ENCODE measurements at regions not wholly inside any gene's neighbourhood (a gene's known extent, or its start where the extent isn't known, plus 50 kb on each side); places are given as distances from the start of the nearest gene placed in this dataset.
"Not testable (repeated sequence)": the region's sequence is repeated elsewhere in the genome, so short reads cannot be mapped to it uniquely, and the experiment has no call there.

DNA sequence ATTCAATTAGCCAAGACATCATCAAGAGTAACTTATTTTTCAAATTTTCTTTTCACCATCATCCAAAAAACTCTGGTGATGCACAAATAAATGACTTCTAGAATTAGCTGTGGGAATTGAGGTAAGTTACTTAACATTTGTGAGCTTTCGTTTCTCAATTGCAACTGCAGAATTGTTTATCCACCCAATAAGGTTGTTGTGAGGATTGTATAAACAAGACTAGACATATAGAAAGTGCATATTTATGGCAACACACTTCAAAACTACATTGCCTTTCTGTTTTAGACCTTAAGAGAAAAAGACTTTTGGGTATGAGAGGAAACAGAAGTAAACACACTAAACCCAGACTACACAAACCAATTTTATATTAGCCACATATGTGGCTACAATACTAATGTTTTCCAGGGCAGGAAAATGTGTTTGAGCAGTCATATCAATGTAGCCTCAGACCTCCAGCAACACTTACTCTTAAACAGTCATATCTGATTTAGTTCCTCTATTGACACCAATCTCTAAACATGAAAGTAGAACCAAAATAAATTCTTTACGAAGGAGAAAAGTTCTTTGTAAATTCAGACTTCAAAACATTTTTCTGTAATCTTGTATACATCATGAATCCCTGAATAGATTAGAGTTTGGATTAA, 488.0 kb upstream of the CYLC2 start:
- DNase-seq (ENCODE audit: low read depth, low spot score) = no peak

DNA sequence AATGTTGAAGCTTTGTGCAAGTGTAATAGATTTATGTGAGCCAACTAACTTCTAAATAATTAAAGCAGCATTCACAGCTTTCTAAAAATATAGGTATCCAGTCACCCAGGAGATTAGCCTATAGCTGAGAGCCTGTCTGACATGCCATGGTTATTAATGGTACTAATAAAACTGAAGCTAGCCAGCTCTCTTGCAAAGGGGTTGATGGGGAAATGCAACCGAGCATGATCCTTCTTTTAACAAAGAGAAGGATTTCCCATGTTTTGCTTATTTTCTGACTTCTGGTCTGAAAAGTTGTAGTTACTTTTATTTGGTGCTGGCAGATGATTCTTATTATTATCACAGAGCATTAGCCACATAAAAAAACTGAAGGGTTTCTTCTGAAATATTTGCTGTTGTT, 488.7 kb upstream of the CYLC2 start:
- DNase-seq (ENCODE audit: low read depth, low spot score) = no peak

DNA sequence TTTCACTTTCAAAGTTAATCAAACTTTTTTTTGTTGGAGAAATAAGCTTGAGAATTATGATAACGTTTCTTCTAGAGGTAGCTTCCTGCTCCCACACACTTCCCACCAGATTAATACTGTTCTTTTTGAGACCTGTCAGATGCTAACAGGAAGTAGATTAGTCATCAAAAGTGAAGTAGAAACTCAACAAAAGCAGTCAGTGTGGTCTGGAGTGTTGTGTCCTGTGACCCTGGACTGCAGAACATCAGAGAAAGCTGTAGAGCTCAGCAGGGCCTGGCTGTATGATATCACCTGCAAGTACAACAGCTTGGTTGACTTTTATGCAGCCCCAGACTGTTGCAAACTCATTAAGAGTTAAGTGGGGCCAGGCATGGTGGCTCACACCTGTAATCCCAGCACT, 495.7 kb upstream of the CYLC2 start:
- no peak for DNase-seq (ENCODE audit: low read depth, low spot score)

DNA sequence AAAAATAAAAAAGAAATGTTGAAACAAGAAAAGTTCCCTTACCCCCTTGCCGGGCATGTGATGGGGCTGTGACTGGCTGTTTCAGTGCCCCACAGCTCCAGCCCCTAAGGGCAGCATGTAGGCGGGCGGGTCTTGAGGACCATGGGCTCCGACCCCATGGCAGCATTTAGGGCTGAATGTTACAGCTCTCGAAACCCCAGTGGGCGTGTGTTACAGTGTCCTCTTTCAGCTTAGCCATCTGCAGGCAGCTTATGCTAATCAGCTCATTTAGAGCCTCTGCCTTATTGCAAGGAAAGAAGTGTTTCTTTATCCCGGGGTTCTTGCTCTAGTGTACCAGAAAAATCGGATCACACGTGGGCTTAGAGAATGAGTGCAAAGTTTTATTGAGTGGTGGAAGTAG, 497.4 kb upstream of the CYLC2 start:
- DNase-seq (ENCODE audit: low read depth, low spot score) = no peak

DNA sequence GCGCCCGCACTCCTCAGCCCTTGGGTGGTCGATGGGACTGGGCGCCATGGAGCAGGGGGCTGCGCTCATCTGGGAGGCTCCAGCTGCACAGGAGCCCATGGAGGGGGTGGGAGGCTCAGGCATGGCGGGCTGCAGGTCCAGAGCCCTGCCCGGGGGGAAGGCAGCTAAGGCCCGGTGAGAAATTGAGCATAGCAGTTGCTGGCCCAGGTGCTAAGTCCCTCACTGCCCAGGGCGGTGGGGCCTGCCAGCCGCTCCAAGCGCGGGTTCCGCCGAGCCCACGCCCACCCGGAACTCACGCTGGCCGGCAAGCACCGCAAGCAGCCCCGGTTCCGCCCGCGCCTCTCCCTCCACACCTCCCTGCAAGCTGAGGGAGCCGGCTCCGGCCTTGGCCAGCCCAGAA, 508.2 kb upstream of the CYLC2 start:
- DNase-seq (ENCODE audit: low read depth, low spot score) = not testable (repeated sequence)

DNA sequence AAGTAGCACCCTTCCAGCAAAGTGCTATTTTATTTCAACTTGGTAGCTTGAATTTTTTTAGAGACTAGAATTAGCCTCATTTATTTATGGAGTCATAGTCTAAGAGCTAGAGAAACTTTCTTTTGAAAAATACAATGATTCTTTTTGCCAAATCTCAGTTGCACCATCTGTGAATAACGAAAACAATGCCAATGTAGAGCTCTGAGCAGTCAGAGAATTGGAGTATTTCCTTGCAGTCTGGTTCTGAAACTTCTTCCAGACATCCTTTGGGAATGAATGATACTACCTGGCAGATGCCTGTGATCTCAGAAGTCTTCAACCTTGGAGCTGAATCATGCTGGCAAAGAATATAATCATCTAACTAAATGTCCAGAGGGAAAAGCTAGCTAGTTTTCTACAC, 511.5 kb upstream of the CYLC2 start:
- DNase-seq (ENCODE audit: low read depth, low spot score) = no peak

DNA sequence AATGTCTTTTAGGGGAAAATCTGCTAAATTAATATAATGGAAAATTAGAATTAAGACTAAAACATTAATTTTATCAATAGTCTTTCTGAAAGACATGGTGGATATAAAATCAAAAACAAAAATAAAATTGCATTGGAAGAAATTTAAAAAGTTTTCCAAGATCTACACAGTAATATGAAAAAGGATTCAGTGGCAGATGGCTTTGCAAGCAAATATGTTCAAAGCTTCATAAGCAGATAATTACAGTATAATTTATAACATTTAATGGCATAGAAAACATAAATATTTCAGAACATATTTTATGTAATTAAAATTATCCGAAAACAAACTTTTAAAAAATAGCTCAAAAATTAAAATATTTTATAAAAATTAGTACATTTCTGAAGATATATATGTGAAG, 512.4 kb upstream of the CYLC2 start:
- no peak for DNase-seq (ENCODE audit: low read depth, low spot score)

DNA sequence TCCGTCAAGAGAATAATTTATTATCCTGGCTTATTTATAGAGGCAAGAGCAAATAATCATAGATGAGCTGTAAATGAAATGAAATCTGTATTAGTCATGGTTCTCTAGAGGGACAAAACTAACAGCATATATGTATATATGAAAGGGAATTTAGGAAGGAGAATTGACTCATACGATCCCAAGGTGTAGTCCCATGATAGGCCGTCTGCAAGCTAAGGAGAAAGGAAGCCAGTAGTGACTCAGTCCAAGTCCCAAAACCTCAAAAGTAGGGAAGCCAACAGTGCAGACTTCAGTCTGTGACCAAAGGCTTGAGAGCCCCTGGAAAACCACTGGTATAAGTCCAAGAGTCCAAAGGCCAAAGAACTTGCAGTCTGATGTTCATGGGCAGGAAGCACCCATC, 515.9 kb upstream of the CYLC2 start:
- DNase-seq (ENCODE audit: low read depth, low spot score) = no peak

DNA sequence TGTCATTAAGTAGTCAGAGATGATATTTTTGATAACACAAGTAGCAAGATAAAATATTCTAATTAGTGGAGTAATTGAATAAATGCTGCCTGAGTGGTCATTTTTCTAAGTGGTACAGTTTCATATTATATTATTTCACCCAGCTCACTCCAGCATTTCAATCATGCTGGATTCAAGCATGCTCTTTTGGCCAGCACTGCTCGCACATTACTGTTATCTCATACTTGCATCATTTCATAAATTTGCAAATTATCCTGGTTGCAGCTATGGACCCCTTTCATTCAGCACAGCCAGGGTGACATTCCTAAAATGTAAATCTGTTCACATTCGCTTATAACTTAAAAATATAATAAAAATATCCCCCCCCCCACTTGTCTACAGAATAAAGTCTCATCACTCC, 520.8 kb upstream of the CYLC2 start:
- DNase-seq (ENCODE audit: low read depth, low spot score) = no peak

DNA sequence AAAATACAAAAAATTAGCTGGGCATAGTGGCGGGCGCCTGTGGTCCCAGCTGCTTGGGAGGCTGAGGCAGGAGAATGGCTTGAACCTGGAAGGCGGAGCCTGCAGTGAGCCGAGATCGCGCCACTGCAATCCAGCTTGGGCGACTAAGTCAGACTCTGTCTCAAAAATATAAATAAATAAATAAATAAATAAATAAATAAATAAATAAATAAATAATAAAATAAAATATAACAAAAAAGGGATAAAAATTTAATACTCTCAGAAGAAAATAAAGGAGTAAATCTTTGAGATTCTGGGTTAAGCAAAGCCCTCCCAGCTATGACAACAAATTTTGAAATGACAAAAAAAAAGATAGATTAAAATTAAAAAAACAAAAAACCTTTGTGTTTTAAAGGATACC, 525.7 kb upstream of the CYLC2 start:
- DNase-seq (ENCODE audit: low read depth, low spot score) = not testable (repeated sequence)

DNA sequence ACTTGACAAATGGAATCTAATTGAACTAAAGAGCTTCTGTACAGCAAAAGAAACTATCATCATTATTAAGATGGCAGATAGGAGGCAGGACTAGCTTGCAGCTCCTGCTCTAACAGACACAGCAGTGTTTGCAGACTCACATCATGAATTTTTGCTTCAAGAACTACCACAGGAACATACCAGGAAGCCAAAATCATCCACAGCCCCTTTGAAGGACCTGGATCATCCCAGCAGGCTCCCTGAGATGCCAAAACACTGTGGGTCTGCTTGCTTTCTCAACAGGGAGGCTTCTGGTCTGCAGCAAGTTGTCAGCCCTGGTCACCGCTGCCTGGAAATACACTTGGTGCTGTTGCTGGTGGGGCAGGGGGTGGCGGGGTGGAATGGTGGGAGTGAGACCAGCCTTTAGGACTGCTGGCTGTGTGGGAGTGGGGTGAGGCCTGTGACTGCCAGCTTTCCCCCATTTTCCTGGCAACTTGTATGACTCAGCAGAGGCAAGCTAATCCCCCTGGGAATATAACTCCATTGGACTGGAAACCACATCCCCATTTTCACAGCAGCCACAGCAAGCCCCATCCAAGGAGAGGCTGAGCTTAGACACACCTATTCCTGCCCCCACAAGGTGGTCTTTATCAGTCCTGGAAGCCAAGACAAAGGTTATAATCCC, 533.8 kb upstream of the CYLC2 start:
- peak; percentile 46 for DNase-seq (ENCODE audit: low read depth, low spot score)

DNA sequence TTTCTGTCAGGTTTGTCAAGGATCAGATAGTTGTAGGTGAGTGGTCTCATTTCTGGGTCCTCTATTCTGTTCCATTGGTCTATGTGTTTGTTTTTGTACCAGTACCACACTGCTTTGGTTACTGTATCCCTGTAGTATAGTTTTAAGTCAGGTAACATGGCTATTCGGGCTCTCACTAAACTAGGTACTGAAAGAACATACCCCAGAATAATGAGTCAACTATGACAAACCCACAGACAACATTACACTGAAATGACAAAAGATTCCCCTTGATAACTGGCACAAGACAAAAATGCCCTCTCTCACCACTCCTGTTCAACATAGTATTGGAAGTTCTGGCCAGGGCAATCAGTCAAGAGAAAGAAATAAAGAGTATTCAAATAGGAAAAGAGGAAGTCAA, 535.3 kb upstream of the CYLC2 start:
- no peak for DNase-seq (ENCODE audit: low read depth, low spot score)

DNA sequence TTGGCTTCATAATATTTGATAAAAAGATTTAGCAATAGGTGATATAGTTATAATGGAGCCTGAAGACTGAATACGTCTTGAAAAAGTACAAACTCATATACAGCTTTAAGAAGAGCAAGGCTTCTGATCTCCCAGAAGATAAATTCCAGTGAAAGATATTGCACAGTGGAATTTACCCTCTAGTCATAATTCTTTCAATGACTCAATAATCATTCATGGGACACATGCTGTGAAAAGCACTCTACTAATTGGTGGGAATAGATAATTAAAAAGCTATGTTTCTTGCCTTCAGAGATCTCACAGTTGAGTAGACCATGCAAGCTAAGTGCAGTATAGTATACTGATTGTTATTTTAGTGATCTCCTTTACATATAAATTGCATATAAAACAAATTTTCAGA, 538.6 kb upstream of the CYLC2 start:
- DNase-seq (ENCODE audit: low read depth, low spot score) = no peak

DNA sequence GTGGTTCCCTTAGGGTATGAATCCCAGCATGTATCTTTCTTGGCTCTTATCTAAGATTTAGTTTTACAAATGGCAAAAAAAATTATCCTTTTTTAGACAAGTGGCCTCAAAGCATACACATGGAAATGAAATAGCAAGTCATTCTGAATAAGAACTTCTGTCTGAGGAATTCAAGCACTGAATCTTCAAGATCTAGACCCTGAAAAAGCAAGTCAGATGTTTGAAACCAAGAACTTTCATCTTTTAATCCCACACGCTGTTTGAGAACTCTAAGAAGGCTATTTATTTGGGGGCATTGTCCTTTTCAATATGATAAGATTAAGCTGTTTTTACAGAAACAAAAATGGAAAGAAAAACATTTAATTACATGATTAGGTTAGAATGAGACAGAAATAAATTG, 549.2 kb upstream of the CYLC2 start:
- no peak for DNase-seq (ENCODE audit: low read depth, low spot score)

DNA sequence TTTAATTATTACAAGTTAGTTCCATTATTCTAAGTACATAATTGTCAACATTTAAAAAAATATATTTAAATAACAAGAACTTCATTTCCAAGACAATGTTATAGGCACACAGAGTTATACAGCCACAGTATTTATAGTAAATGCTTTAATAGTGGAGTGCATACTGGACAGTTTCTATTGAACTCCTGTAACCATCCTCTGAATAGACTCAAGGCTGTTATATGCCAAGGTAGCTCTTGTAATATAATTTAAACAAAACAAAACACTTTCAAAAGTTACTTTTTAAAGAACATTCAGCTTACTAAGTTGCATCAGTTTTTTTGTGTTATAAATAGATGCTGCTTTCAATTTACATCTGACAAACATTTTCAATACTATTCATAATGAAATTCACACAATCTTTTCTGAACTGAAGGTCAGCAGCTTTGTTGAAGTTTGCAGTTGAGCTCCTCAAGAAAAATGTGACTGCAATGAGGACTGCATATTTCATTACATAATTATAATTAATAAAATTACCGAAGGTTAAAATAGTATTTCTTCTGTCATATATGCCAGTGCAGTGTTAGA, 549.9 kb upstream of the CYLC2 start:
- no peak for DNase-seq (ENCODE audit: low read depth, low spot score)

DNA sequence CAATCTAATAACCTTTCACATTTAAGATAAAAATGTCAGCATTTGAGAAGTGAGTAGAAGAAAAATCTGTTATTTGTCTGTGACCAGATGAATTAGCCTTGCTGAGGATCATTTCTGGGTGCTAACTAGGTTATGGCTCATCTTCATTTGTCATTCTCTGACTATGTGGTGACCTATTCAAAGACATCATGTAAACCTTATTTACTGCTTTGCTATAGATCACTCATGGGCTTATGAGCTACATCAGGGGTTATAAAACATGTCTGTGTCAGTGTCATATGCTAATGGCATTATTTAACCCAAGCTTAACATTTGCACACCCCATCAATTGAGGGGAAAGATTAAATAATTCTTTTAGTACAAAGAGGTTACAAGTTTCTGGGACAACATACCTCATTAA, 555.5 kb upstream of the CYLC2 start:
- DNase-seq (ENCODE audit: low read depth, low spot score) = no peak

DNA sequence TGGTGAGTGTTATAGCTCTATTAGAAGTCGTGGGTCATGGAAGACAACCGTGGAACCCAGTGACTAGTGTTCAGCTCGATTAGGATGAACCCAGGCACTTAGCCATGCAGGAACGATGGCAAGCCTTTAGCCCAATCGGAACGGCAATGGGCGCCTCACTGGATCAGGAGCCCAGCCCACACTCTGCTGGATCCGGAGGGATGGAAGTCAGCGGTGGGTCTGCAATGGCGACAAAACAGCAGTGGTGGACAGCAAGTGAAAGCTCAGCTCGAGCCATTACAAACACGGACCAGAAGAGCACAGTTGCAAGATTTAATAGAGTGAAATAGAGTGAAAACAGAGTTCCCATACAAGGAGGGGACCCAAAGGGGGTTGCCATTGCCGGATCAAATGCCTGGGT, 558.5 kb upstream of the CYLC2 start:
- DNase-seq (ENCODE audit: low read depth, low spot score) = not testable (repeated sequence)

DNA sequence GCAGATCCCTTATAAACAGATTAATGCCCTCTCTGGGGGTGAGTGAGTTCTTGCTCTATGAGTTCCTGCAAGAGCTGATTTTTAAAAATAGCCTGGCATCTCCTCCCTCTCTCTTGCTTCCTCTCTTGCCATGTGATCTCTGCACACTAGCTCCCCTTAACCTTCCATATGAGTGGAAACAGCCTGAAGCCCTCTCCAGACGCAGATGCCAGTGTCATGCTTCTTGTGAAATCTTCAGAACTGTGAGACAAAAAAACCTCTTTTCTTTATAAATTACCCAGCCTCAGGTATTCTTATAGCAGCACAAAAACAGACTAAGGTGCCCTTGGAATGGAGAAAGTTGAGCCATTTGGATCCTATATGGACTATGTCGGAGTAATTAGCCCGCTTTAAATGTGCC, 559.7 kb upstream of the CYLC2 start:
- DNase-seq (ENCODE audit: low read depth, low spot score) = no peak

DNA sequence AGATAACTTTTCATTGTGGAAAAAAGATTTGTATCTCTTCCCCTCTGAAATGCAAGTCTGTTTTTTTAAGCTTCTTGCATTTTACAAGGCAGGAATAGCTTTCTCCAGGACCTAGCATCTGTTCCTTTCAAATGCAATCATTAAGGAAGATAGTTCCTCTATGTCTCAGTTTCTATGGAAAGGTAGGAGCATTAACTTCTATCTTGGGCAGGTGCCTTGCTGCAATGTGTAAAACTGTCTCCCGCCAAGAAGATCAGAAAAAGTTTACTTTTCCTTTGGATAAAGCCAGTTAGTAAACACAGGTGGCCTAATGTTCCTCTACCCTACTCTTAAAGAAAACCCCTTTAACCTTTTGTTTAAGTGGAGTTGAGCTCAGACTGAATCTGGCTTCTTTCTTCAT, 560.6 kb upstream of the CYLC2 start:
- DNase-seq (ENCODE audit: low read depth, low spot score) = no peak

DNA sequence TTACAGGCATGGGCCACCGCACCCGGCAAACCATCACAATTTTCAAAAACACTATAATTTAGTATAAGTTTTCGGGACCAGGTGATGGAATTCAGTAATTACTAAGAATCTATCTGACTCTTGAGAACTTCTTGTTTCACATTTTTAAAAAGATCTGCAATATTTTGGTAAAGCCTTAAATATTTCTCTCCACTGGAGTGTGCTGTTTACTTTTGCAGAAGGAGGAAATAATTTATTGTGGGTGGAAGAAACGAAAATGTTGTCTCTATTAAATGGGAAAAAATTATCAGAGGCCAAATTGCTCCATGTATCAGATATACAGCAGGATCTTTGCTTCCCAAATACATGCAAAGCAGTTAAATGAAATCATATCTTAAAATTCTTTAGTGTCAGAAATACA, 566.8 kb upstream of the CYLC2 start:
- DNase-seq (ENCODE audit: low read depth, low spot score) = no peak

DNA sequence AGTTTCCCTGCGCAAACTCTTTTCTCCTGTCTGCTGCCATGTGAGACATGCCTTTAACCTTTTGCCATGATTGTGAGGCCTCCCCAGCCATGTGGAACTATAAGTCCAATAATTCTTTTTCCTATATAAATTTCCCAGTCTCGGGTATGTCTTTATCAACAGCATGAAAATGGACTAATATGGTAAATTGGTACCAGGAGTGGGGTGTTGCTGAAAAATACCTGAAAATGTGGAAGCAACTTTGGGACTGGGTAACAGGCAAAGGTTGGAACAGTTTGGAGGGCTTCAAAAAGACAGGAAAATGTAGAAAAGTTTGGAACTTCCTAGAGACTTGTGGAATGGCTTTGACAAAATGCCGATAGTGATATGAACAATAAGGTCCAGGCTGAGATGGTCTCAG, 578.9 kb upstream of the CYLC2 start:
- DNase-seq (ENCODE audit: low read depth, low spot score) = not testable (repeated sequence)

DNA sequence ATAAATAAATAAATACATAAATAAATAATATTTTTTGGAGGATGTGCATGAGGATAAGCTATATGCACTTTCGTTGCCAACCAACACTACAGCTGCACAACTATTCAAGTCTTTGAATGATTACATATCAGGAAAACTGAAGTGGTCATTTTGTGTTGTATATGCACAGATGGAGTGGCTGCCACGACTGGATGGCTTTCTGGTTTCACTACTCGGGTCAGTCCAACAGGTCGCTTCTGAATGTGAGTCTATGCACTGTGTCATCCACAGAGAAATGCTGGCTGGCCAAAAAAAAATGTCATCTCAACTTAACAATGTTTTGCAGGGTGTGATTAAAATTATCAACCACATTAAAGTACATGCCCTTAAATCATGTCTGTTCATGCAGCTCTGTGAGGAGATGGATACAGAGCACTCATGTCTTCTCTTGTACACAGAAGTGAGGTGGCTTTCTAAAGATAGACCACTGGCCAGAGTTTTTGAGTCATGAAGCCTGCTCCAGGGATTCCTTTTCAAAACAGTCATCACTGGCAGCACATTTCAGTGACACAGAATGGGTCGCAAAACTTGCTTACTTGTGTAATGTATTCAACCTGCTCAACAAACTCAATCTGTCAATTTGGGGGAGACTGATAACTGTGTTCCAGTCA, 589.8 kb upstream of the CYLC2 start:
- no peak for DNase-seq (ENCODE audit: low read depth, low spot score)

DNA sequence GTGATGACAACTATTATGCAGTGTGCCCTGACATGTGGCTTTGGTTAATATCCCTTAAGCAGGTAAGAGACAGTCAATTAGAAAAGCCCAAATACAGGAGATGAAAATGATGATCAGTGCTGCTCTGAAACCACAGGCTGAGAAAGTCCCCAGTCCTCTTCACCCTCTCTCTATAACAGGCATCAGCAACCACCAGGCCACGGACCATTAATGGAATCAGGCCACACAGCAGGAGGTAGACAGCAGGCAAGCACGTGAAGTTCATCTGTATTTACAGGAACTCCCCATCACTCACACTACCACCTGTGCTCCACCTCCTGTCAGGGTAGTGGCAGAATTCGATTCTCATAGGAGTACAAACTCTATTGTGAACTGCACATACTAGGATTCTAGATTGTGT, 591.6 kb upstream of the CYLC2 start:
- no peak for DNase-seq (ENCODE audit: low read depth, low spot score)
